ENCODE measurements at regions not wholly inside any gene's neighbourhood (a gene's known extent, or its start where the extent isn't known, plus 50 kb on each side); places are given as distances from the start of the nearest gene placed in this dataset.

DNA sequence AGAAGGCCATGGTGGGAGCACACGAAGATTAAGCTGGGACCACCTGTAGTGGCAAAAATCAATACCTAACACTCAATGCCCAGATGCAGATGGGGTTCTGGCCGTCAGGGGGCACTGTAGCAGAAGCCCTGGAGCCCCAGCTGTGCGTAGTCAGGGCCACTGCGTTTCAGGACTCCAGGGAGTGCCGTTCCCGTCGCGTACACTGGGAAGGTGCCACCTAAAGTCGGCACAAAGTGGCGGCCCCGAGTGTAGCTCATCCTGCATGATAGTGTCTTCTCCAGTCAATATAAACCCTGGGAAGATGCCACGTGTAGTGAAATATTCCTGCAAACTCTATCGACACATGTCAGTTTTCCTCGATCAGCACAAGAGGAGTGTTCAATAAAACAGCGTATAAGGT lies 123.8 kb upstream of the NTM start:
- H4K91ac ChIP-seq (ENCODE audit: insufficient read length, low read depth, low read length): no peak overlapping the region
- WGBS (ENCODE audit: extremely low coverage, insufficient read length, low lambda C conversion rate): no CpG with 5 or more reads among the region's 15 CpGs
- no peak overlapping the region for H4K8ac ChIP-seq (replicated peaks; ENCODE audit: insufficient read length, low read depth, low read length)
- H2BK20ac ChIP-seq (ENCODE audit: low read depth, low read length, poor library complexity, severe bottlenecking): no peak overlapping the region
- H3K4me1 Mint-ChIP-seq: peaks cover 33 to 47% of the 10 kb centered on the region in 2 experiments
- H4K5ac ChIP-seq (ENCODE audit: insufficient read length, low read depth, low read length): no peak overlapping the region
- H3K23me2 ChIP-seq (ENCODE audit: insufficient read length, low read depth, low read length, poor library complexity, severe bottlenecking): no peaks in the 10 kb centered on the region
- H3T11ph ChIP-seq (ENCODE audit: low read length): no peak overlapping the region
- peak; percentile 86 for DNase-seq
- H3K4me2 ChIP-seq (ENCODE audit: insufficient read depth, insufficient read length, low read length): peak overlapping the region; percentile 5
- H2BK15ac ChIP-seq (ENCODE audit: low read depth, low read length): no peak overlapping the region
- H3K27ac ChIP-seq (ENCODE audit: insufficient read length, low read depth, low read length): no peak overlapping the region
- no peak overlapping the region for H2BK12ac ChIP-seq (ENCODE audit: insufficient read length, low read depth, low read length)
- peak overlapping the region in 1 of 2 experiments; percentile 33; a peak in 2 of 5 replicates for H3K4me3 Mint-ChIP-seq
- peaks cover 1% of the 10 kb centered on the region for H3K27me3 Mint-ChIP-seq (ENCODE audit: low read depth)
- H3K23ac ChIP-seq (ENCODE audit: insufficient read length, low read depth, low read length): no peak overlapping the region
- no peaks in the 10 kb centered on the region for H3K36me3 Mint-ChIP-seq (ENCODE audit: insufficient read depth in 1 of 3, low read depth in 3 of 3)
- H3K4ac ChIP-seq (ENCODE audit: low read depth, low read length): no peak overlapping the region
- no peak overlapping the region for H2BK5ac ChIP-seq (ENCODE audit: insufficient read length, low read length)
- no peak overlapping the region for H3K56ac ChIP-seq (ENCODE audit: insufficient read length, low read depth, low read length)
- H2AFZ ChIP-seq (ENCODE audit: low read length): no peak overlapping the region
- no peaks in the 10 kb centered on the region for H3K9me3 ChIP-seq (ENCODE audit: control insufficient read depth, low read depth, low read length)
- H3K79me1 ChIP-seq (ENCODE audit: insufficient read depth, low read depth, low read length, poor library complexity, severe bottlenecking): no peaks in the 10 kb centered on the region
- peaks cover 8% of the 10 kb centered on the region for H3K4me1 ChIP-seq (ENCODE audit: insufficient read depth, low read length)
- no peak overlapping the region for H3K14ac ChIP-seq (ENCODE audit: insufficient read depth, low read length)
- no peaks in the 10 kb centered on the region for H3K79me2 ChIP-seq (ENCODE audit: insufficient read depth, low read length)
- no peak overlapping the region; a peak in 1 of 7 replicates for H3K27ac Mint-ChIP-seq
- no peak overlapping the region for H2BK120ac ChIP-seq (ENCODE audit: low read depth, low read length, poor library complexity, severe bottlenecking)
- TF ChIP-seq, protein P1, sequence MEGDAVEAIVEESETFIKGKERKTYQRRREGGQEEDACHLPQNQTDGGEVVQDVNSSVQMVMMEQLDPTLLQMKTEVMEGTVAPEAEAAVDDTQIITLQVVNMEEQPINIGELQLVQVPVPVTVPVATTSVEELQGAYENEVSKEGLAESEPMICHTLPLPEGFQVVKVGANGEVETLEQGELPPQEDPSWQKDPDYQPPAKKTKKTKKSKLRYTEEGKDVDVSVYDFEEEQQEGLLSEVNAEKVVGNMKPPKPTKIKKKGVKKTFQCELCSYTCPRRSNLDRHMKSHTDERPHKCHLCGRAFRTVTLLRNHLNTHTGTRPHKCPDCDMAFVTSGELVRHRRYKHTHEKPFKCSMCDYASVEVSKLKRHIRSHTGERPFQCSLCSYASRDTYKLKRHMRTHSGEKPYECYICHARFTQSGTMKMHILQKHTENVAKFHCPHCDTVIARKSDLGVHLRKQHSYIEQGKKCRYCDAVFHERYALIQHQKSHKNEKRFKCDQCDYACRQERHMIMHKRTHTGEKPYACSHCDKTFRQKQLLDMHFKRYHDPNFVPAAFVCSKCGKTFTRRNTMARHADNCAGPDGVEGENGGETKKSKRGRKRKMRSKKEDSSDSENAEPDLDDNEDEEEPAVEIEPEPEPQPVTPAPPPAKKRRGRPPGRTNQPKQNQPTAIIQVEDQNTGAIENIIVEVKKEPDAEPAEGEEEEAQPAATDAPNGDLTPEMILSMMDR (conservative IDR thresholded peaks at IDR 0.05): peak; percentile 91
- H3K9me3 Mint-ChIP-seq: no peaks in the 10 kb centered on the region
- H4K20me1 ChIP-seq (ENCODE audit: control insufficient read depth, insufficient read depth, insufficient read length): no peaks in the 10 kb centered on the region
- no peak overlapping the region for H3K18ac ChIP-seq (ENCODE audit: insufficient read length, low read depth, low read length)
- no peaks in the 10 kb centered on the region for H3K27me3 ChIP-seq (ENCODE audit: insufficient read depth, low read length)
- no peak overlapping the region for H2AK5ac ChIP-seq (ENCODE audit: insufficient read length, low read length)
- no peak overlapping the region for H3K9ac ChIP-seq (ENCODE audit: extremely low read depth, insufficient read length, low read length)

All from H9 (cell line).